NCI-H2227 treated with DMSO at 0.1 percent for 48 hours (cell line): ENCODE measurements at regions not wholly inside any gene's neighbourhood (a gene's known extent, or its start where the extent isn't known, plus 50 kb on each side); places are given as distances from the start of the nearest gene placed in this dataset.

Source experiments
- DNase-seq: peaks from one replicate; lab custom pipeline; 2025; lab: John Stamatoyannopoulos, UW

GRCh38 chr1:68331117-68331865 is 99.0 kb upstream of the WLS start:
- no peak for DNase-seq

DNA sequence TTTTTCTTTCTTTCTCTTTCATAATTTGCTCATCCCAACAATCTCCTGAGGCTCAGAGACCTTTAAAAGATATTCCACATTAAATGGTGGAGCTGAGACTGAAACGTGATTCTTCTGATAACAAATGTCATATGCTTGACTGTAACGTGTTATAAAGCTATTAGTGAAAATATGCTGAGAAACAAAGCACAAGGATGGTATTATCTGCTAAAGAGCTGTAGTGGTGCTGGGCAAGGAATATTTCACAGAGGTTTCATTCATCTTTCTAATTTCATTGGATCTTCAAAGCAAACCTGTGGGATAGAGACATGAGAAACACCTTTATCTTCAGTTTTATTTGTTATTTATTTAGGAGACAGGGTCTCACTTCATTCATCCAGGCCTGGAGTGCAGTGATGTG is 98.1 kb upstream of the WLS start:
- no peak for DNase-seq

- DNase-seq = no peak
Measured at GRCh38 chr1:68329096-68329835, 96.9 kb upstream of the WLS start.

- DNase-seq = no peak
Measured at GRCh38 chr1:68328490-68328889, 96.2 kb upstream of the WLS start.

DNA sequence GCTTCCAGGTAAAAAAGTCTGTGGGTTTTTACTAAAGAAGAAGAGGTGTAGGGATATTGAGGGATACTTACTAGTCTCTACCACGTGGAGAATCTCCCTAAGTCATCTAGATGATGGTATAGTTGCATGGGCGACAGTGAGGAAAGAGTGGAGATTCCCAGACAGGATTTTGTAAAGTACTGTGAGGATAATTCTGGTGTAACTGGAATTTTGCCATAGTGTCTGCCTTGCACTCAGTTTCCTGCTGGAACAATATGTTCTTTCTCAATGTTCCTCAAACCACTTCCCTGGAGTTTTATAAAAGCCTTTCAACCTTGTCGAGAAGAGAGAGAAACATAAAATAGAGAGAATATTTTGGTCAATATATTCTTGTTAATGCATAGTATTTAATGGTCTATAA is 95.1 kb upstream of the WLS start:
- DNase-seq = no peak

- DNase-seq = no peak
Measured at GRCh38 chr1:68326481-68326880, 94.2 kb upstream of the WLS start.

DNA sequence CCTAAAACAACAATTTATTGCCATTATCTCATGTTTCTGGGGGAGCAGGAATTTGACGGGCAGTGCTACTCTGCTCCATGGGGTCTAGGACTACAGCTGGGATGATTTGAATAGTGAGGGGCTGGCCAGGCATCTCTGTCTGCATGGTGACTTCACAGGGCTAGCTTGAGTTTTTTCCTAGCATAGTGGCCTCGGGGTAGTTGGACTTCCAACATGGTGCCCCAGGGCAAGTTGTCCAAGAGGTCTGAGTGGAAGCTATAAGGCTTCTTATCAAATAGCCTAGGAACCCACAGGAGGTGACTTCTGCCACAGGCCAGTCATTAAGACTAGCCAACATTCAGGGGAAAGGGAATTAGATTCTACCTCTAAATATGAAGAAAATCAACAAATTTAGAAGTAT is 92.0 kb upstream of the WLS start:
- DNase-seq = no peak

- DNase-seq = no peak
Measured at GRCh38 chr1:68322837-68323687, 90.7 kb upstream of the WLS start.

- no peak for DNase-seq
Measured at GRCh38 chr1:68322096-68322495, 89.8 kb upstream of the WLS start.

GRCh38 chr1:68321084-68321685 is 88.9 kb upstream of the WLS start:
- peak; percentile 49 for DNase-seq

DNA sequence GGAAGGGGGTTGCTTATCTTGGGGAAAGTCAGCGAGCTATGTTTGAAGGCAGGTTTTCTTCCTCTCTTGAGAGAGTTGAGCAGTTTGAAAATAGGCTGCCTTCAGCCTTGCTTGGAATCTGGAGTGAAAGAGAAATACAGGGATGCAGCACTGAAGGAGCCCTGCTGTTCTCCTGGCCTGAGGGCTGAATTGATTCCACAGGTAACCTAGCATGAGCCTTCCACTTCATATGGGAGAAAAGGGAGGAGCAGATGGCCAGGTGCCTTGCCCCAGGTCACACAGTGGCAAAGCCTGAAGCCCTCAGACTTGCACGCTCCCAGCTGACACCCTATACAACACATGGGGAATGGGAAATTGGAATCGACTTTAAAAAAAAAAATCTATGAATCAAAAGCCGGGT is 88.0 kb upstream of the WLS start:
- no peak for DNase-seq

- no peak for DNase-seq
Measured at GRCh38 chr1:68319907-68320306, 87.6 kb upstream of the WLS start.

DNA sequence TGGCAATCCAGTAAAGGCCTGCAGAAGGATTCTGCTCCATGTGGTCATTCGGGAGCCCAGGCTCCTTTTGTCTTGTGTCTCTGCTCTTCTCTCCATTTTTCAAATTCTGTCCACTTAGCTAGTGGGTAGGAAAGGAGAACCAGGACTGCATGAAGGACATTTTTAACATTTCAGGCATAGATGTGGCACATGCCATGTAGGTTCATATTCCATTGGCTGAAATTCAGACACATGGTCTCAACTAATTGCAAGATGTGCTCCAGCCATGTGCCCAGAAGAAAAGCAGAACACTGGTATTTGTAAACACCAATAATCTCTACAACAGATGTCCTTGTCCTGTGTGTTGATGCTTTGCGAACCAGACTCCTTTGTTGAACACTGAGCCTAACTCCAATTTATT is 85.2 kb upstream of the WLS start:
- no peak for DNase-seq

DNA sequence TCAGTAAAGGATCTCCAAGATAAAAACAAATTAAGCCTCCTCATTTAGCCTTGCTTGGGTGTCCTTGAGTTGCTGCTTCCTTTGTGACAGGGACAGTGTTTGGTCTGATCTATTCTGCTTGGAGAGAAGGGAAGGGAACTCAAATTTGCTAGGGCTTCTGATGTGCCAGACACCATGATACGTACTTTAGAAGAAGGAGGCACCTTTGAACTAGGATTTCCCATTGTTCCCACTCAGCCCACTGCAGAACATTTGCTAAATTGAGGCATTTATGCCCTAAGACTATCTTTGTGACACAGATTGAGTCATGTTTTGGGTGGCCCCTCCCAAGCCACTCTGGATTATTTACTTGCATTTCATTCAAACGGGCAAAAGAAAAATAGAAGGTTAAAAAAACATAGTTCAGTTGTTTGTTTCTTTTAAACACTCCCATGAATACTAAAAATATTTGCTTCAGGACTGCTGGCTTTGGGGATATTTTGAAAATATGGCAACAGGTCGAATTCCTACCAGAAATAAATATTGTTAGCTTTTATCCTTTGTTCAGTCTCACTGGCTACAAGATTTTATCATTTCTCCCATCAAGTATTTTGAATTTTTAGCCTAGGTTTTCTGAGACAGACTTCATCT is 81.9 kb upstream of the WLS start:
- no peak for DNase-seq

- peak; percentile 59 for DNase-seq
Measured at GRCh38 chr1:68313735-68314134, 81.4 kb upstream of the WLS start.

DNA sequence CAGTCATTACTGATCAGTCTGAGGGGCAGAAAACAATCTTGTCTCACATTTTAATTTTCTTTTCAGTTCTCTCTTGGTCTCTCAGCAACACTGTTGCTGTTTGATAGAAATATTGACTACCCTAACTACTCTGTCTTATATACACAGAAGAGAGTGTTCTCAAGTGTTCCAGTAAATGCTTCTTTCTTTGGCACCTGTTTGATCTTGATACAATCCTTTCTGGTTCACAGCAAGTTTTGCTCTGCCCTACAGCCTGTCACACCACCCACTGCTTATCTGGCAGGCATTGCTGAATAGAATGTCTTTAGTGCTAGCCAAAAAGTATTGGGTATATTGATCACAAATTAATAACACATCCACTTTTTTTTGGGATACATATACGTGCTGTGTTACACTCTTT is 75.7 kb upstream of the WLS start:
- no peak for DNase-seq

- DNase-seq = no peak
Measured at GRCh38 chr1:68307378-68307787, 75.1 kb upstream of the WLS start.

DNA sequence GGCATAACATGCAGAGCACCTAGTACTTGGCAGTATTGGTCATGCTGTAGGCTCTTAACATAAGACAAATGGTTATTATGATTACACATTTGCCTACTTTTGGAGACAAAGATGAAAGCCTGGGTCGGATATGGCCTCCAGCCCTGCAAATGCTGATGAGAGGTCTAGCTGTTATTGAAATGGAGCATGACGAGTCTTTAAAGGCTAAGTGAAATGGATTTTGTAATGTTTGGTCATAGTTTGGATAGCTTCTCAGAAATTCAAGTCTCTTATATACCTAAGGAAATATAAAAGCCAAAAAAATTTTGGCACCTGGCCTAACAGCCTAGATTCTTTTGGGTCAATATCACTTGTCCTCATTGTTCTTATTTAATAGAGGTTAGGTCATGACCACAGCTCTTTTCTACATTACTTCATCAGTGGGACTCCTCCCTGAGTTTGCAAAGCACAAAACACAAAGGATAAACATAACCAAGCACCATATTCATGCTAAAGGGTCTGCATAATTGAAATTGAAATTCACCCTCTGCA is 69.2 kb upstream of the WLS start:
- no peak for DNase-seq

- DNase-seq = no peak
Measured at GRCh38 chr1:68294367-68295066, 62.2 kb upstream of the WLS start.

DNA sequence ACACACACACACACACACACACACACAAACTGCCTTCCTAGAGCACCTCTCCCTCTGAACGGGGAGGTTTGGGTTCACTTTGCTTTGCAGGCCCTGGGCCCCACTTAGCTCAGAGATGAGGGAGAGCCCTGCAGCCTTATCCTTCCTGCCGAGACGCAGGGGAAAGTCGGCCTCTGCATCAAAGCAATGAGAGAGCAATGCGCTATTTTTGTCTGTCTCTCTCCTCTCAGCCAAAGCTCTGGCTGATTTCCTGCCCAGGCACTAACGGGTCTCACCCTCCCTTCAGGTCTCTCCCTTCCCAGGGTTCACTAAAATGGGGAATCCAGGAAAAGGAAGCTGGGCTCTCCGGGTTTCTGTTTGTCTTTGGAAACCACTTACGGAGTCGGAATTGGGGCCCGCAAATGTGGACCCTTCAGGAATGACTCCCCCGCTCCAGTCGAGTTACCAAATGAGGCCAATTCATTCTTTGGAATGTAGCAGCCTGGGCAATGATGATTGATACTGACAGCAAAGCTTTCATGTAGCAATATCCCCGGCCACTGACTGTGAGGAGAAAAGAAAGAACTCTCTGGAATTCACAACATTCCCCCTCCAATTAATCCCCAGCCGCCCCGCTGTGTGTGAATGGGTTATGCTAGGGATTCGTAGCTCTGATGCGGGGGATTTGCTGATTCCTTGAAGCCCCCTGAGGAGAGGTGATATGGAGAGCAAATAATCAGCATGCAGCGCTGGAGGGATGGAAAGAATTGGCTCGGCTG is 61.5 kb upstream of the WLS start:
- DNase-seq = peak; percentile 50
